ENCODE measurements at regions not wholly inside any gene's neighbourhood (a gene's known extent, or its start where the extent isn't known, plus 50 kb on each side); places are given as distances from the start of the nearest gene placed in this dataset.

DNA sequence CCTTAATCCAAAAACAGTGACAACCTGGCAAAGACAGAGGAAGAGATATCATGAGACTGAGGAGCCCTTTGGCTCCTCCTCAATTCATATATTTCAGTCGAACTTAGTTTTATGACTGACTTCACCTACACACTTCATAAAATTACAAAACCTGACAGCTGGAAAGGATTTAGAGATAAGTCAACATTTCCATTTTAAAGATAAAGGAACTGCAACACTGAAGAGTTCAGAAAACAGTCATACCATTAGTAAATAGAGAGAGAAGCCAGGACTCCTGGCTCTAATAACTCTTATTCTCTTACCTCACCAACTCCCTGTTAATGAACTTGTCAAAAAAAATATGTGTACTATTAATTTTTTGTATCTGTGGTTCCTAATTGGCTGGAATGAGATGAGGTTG lies 141.0 kb upstream of the COL1A2 start:
- ATAC-seq (no peak), DNase-seq (no peak)
- Mint-ChIP-seq H3K4me3 (no peak overlapping the region), H3K4me1 (no peaks in the 10 kb centered on the region), H3K36me3 (ENCODE audit: low read depth) (no peaks in the 10 kb centered on the region), H3K27ac (no peak overlapping the region), H3K27me3 (peaks cover 16% of the 10 kb centered on the region)
- no peaks in the 10 kb centered on the region for H3K9me3 ChIP-seq (ENCODE audit: control insufficient read depth, low read length, poor library complexity, severe bottlenecking)

DNA sequence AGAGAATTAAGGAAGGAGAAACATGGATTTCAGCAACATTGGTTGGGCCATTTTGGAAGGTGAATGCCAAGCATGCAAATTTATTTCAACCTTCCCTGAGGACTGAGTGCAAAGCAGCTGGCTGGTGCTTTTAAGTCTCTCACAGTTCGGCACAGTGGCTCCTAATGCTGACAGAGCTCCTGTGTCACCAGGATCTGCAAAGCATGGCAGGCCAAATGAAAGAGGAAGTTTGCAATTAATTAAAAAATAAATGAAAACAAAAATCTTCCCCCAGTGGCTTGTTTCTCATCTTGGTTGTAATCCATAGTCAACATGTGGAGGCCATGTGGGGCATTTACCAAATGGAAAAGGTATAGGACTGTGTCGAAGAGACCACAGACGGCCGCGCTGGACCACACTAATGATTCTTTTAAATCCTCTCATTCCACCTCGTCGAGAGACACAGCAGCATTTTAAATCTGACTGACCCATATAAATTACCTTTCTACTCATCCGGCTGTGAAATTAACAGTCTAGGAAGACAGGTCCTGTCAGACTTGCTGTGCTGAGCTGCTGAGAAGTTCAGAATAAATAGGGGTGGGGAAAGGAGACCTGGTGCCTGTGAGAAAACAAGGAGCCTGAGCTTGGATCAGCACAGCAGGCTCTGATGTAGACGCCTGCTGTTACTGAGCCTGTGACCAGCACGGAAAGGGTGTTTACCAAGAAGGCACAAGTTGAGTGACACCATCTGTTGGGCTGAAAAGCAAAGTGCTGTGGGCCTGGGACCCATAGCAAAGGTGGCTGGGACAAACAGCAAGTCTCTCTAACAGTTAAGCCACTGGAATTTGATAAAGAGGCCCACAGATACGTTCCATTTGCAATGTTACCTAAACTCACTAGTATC lies 136.0 kb upstream of the COL1A2 start:
- no peaks in the 10 kb centered on the region for H3K36me3 Mint-ChIP-seq (ENCODE audit: low read depth)
- no peaks in the 10 kb centered on the region for H3K9me3 ChIP-seq (ENCODE audit: control insufficient read depth, low read length, poor library complexity, severe bottlenecking)
- peaks cover 20% of the 10 kb centered on the region for H3K27me3 Mint-ChIP-seq
- DNase-seq = no peak
- no peak overlapping the region for H3K27ac Mint-ChIP-seq
- no peak overlapping the region for H3K4me3 Mint-ChIP-seq
- no peaks in the 10 kb centered on the region for H3K4me1 Mint-ChIP-seq
- ATAC-seq = no peak

GRCh38 chr7:94261067-94261466 lies 133.6 kb upstream of the COL1A2 start:
- Mint-ChIP-seq H3K27ac (no peak overlapping the region), H3K4me1 (no peaks in the 10 kb centered on the region), H3K36me3 (ENCODE audit: low read depth) (no peaks in the 10 kb centered on the region), H3K4me3 (no peak overlapping the region), H3K27me3 (peaks cover 19% of the 10 kb centered on the region)
- H3K9me3 ChIP-seq (ENCODE audit: control insufficient read depth, low read length, poor library complexity, severe bottlenecking) = no peaks in the 10 kb centered on the region
- no peak for ATAC-seq
- DNase-seq = no peak

DNA sequence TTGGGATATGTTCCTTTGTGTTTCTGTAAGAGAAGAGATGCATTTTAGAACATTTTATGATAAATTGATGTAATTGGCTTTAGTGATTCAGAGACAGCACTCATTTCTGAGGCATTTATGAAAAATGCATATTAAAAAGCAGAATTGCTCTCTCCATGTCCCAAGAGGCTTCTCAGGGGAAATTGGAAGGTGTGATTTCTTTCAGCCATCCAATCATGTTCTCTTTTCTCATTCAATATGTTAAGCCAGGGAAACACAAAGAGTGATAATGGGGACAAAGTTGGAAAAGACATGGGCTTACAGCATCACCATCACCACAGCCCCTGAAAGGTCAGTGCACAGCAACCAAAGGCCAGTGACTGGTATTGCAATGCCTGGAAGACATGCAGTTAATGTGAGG lies 129.9 kb upstream of the COL1A2 start:
- peaks cover 9% of the 10 kb centered on the region for H3K27me3 Mint-ChIP-seq
- no peak overlapping the region for H3K27ac Mint-ChIP-seq
- H3K36me3 Mint-ChIP-seq (ENCODE audit: low read depth) = no peaks in the 10 kb centered on the region
- ATAC-seq (no peak), DNase-seq (no peak)
- H3K4me3 Mint-ChIP-seq = no peak overlapping the region
- H3K4me1 Mint-ChIP-seq = no peaks in the 10 kb centered on the region
- H3K9me3 ChIP-seq (ENCODE audit: control insufficient read depth, low read length, poor library complexity, severe bottlenecking) = no peaks in the 10 kb centered on the region

GRCh38 chr7:94265456-94265855 lies 129.2 kb upstream of the COL1A2 start:
- Mint-ChIP-seq H3K4me1 (no peaks in the 10 kb centered on the region), H3K27me3 (peaks cover 9% of the 10 kb centered on the region), H3K27ac (no peak overlapping the region), H3K36me3 (ENCODE audit: low read depth) (no peaks in the 10 kb centered on the region), H3K4me3 (no peak overlapping the region)
- ATAC-seq (no peak), DNase-seq (no peak)
- H3K9me3 ChIP-seq (ENCODE audit: control insufficient read depth, low read length, poor library complexity, severe bottlenecking) = no peaks in the 10 kb centered on the region

- no peaks in the 10 kb centered on the region for H3K36me3 Mint-ChIP-seq (ENCODE audit: low read depth)
- no peak for ATAC-seq
- no peaks in the 10 kb centered on the region for H3K4me1 Mint-ChIP-seq
- H3K9me3 ChIP-seq (ENCODE audit: control insufficient read depth, low read length, poor library complexity, severe bottlenecking) = no peaks in the 10 kb centered on the region
- H3K27ac Mint-ChIP-seq = no peak overlapping the region
- peaks cover 7% of the 10 kb centered on the region for H3K27me3 Mint-ChIP-seq
- no peak overlapping the region for H3K4me3 Mint-ChIP-seq
- no peak for DNase-seq
Observed at GRCh38 chr7:94266238-94266644, 128.5 kb upstream of the COL1A2 start.

GRCh38 chr7:94270772-94271171 lies 123.9 kb upstream of the COL1A2 start:
- Mint-ChIP-seq H3K27ac (no peak overlapping the region), H3K4me3 (no peak overlapping the region), H3K27me3 (no peaks in the 10 kb centered on the region), H3K36me3 (ENCODE audit: low read depth) (no peaks in the 10 kb centered on the region), H3K4me1 (no peaks in the 10 kb centered on the region)
- ATAC-seq (no peak), DNase-seq (no peak)
- no peaks in the 10 kb centered on the region for H3K9me3 ChIP-seq (ENCODE audit: control insufficient read depth, low read length, poor library complexity, severe bottlenecking)

DNA sequence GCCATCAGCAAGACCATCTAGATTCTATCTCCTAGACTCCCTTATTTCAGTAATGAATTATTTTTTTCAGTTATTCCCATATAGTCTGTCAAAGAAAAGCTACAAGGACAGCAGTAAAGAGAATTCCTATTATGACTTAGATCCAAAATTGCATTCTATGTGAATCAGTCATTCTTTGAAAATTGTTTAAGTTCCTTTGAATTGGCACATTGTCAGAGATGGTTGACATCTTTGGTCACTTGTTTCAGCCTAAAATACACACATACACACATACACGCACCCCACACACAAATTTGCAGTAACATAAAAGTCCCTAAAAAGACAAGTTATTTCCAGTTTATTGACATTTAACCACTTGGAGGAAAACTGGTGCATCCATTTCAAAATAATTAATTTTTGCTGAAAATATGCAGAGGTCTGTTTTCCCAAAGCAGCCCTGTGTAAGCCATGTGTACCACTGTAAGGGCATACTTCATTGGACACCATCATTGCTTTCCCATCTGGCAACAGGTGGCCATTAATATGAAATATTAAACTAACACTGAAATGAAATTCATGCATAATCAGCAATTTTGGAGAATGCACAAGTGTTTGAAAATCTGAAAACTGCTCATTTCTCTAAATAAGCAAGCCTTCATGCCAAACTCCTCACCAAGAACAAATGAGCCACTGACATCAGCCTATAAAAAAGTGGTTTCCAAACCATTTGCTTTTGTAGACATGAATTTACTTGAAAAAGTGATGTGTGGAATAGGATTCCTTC lies 121.7 kb upstream of the COL1A2 start:
- H3K9me3 ChIP-seq (ENCODE audit: control insufficient read depth, low read length, poor library complexity, severe bottlenecking) = no peaks in the 10 kb centered on the region
- H3K4me3 Mint-ChIP-seq = no peak overlapping the region
- no peaks in the 10 kb centered on the region for H3K27me3 Mint-ChIP-seq
- DNase-seq (no peak), ATAC-seq (no peak)
- no peaks in the 10 kb centered on the region for H3K36me3 Mint-ChIP-seq (ENCODE audit: low read depth)
- H3K27ac Mint-ChIP-seq = no peak overlapping the region
- no peaks in the 10 kb centered on the region for H3K4me1 Mint-ChIP-seq

DNA sequence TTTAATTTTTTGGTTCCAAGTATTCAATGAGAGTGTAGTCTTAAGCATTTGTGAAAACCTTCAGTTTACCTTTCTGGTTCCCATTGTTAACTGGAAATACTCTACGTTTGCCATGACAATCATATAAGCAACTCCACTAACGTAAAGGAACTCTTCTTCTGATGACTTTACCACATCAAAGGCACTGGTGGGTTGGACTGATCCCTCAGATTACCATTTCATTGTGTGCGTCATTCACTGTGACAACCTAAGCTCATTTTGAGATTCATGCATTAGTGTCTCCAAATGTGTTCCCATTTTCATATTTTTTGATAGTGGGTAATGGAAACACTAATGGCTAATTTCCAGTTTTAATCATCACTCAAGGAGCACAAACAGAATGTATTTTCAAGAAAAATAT lies 119.9 kb upstream of the COL1A2 start:
- DNase-seq (no peak), ATAC-seq (no peak)
- Mint-ChIP-seq H3K36me3 (ENCODE audit: low read depth) (no peaks in the 10 kb centered on the region), H3K27me3 (no peaks in the 10 kb centered on the region), H3K4me3 (no peak overlapping the region), H3K4me1 (no peaks in the 10 kb centered on the region), H3K27ac (no peak overlapping the region)
- no peaks in the 10 kb centered on the region for H3K9me3 ChIP-seq (ENCODE audit: control insufficient read depth, low read length, poor library complexity, severe bottlenecking)

DNA sequence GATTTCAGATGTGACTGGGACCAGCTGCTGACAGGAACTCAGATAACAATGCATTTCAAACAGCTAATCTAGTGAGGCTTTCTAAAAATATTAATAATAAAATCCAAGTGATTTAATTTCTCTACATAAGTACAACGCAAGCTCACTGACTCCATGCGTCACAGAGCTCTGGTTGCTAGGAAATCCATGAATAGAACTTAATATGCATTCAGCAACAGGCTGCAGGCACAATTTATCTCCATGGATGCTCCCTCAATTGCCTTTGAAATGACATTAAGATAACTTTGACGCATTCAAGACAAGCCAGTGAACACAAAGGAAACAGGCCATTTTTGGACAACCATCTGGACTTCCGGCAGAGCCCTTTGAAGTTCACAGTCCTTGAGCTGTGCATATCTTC lies 118.7 kb upstream of the COL1A2 start:
- Mint-ChIP-seq H3K4me1 (no peaks in the 10 kb centered on the region), H3K4me3 (no peak overlapping the region), H3K27ac (no peak overlapping the region), H3K36me3 (ENCODE audit: low read depth) (no peaks in the 10 kb centered on the region), H3K27me3 (no peaks in the 10 kb centered on the region)
- no peaks in the 10 kb centered on the region for H3K9me3 ChIP-seq (ENCODE audit: control insufficient read depth, low read length, poor library complexity, severe bottlenecking)
- DNase-seq = no peak
- ATAC-seq = no peak

DNA sequence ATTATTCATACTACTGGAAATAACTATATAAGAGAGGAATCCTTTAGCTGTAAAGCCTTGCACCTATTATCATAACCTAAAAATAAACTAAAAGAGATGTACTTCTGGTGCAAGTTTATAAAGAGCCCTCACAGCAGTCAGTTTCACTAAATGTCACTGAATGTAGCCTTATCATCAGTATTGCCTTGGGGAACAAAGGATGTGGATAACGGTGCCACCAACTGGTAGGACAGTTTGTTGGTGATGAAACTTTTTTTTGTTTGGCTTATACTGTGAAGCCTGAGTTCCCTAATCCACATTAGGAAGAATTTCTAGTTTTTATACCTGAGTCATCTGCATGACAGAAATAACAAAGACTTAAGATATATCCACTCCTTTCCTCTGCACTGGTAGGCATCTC lies 117.9 kb upstream of the COL1A2 start:
- no peak for DNase-seq
- Mint-ChIP-seq H3K27me3 (no peaks in the 10 kb centered on the region), H3K36me3 (ENCODE audit: low read depth) (no peaks in the 10 kb centered on the region), H3K27ac (no peak overlapping the region), H3K4me1 (no peaks in the 10 kb centered on the region), H3K4me3 (no peak overlapping the region)
- no peak for ATAC-seq
- no peaks in the 10 kb centered on the region for H3K9me3 ChIP-seq (ENCODE audit: control insufficient read depth, low read length, poor library complexity, severe bottlenecking)

- ATAC-seq = no peak
Observed at GRCh38 chr7:94277236-94277635, 117.5 kb upstream of the COL1A2 start.

DNA sequence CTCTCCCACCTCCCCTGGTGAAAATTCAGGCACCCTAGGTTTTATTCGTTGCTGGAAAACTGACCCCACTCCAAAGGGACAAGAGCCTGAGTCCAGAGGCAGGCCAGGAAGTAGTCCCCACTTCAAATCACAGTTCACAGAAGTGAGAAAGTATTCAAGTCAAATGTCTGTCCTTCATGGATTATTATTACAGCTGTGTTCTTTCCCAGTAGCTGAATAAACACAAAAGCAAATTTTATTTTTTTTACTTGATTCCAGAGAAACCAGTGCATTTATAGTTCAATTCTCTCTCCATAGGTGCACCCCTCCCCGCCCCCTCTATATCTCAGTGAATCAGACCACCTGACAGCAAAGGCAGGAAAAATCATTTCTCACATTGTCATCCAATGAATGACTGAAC lies 113.8 kb upstream of the COL1A2 start:
- Mint-ChIP-seq H3K4me3 (no peak overlapping the region), H3K27me3 (no peaks in the 10 kb centered on the region), H3K4me1 (no peaks in the 10 kb centered on the region), H3K27ac (no peak overlapping the region), H3K36me3 (ENCODE audit: low read depth) (no peaks in the 10 kb centered on the region)
- DNase-seq = no peak
- no peaks in the 10 kb centered on the region for H3K9me3 ChIP-seq (ENCODE audit: control insufficient read depth, low read length, poor library complexity, severe bottlenecking)
- no peak for ATAC-seq

More at GRCh38 chr7:94277236-94277635, 117.5 kb upstream of the COL1A2 start:
- H3K27me3 Mint-ChIP-seq = no peaks in the 10 kb centered on the region
- no peaks in the 10 kb centered on the region for H3K36me3 Mint-ChIP-seq (ENCODE audit: low read depth)
- H3K27ac Mint-ChIP-seq = no peak overlapping the region
- H3K4me3 Mint-ChIP-seq = no peak overlapping the region
- DNase-seq = no peak
- H3K4me1 Mint-ChIP-seq = no peaks in the 10 kb centered on the region
- no peaks in the 10 kb centered on the region for H3K9me3 ChIP-seq (ENCODE audit: control insufficient read depth, low read length, poor library complexity, severe bottlenecking)

DNA sequence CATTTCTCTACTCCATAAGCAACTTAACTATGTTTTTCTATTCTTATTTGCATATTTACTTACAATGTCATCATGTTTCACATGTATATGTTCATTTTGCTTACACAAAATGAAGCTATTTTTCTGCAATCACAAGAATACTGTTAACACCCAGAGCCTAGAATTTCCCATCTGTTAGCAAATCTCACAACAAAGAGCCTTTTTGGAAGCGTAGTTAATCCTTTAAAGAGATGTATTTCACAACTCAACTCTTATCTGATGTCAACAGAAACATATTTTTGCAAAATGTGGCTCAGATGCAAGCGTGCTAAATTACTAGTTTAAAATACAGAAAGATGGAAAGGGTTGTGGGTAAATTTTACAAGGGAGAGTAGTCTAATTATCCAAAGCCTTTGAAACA lies 110.6 kb upstream of the COL1A2 start:
- Mint-ChIP-seq H3K4me1 (no peaks in the 10 kb centered on the region), H3K27ac (no peak overlapping the region), H3K27me3 (no peaks in the 10 kb centered on the region), H3K36me3 (ENCODE audit: low read depth) (no peaks in the 10 kb centered on the region), H3K4me3 (no peak overlapping the region)
- ATAC-seq (no peak), DNase-seq (no peak)
- H3K9me3 ChIP-seq (ENCODE audit: control insufficient read depth, low read length, poor library complexity, severe bottlenecking) = no peaks in the 10 kb centered on the region

All from T-helper 17 cell (primary cell).